Breast epithelium (tissue), 4 donors: ENCODE measurements at regions not wholly inside any gene's neighbourhood (a gene's known extent, or its start where the extent isn't known, plus 50 kb on each side); places are given as distances from the start of the nearest gene placed in this dataset.

Source experiments
- DNase-seq, 2 donors: peaks; one replicate each; pipeline ENCODE4 v3.0.0-alpha.2; 2019; ENCODE audit warnings: low spot score in 2 of 2
- H3K27ac ChIP-seq, 2 donors: fragments of 200-600 bp; sonication (generic) in 1 of 2; one replicate each; pipeline ENCODE4 v1.5.1; 2016 to 2019; ENCODE audit warnings: mild to moderate bottlenecking in 1 of 2
- H3K27me3 ChIP-seq, 2 donors: fragments of 200-600 bp; sonication (generic) in 1 of 2; one replicate each; pipeline versions ENCODE4 v1.5.1 to v1.6.0; 2017 to 2019; ENCODE audit warnings: control low read depth in 1 of 2, mild to moderate bottlenecking in 1 of 2
- H3K36me3 ChIP-seq: fragments of 200-600 bp; one replicate; pipeline ENCODE4 v1.5.1; 2019
- H3K4me1 ChIP-seq, 2 donors: fragments of 200-600 bp; sonication (generic); one replicate each; pipeline ENCODE4 v1.5.1; 2016 to 2019; ENCODE audit warnings: control low read depth in 1 of 2
- H3K4me3 ChIP-seq, 3 donors: fragments of 200-600 bp; sonication (generic); 1 replicate in 2 of 3; 2 replicates in 1 of 3; pipeline ENCODE4 v1.5.1; 2016 to 2019; ENCODE audit warnings: mild to moderate bottlenecking in 3 of 3, moderate library complexity in 2 of 3
- H3K9me3 ChIP-seq, 2 donors: fragments of 200-600 bp; sonication (generic) in 1 of 2; one replicate each; pipeline ENCODE4 v1.5.1; 2016 to 2019; ENCODE audit warnings: control low read depth in 1 of 2
- CTCF ChIP-seq, 3 donors: fragments of 450-650 bp; IDR thresholded peaks; one replicate each; pipeline ENCODE4 v1.5.1; 2016 to 2017; ENCODE audit warnings: antibody characterized with exemption in 3 of 3, mild to moderate bottlenecking in 3 of 3, moderate library complexity in 3 of 3
- POLR2A ChIP-seq: fragments of 450-650 bp; IDR thresholded peaks from one replicate; pipeline ENCODE4 v1.6.1; 2016; ENCODE audit warnings: antibody characterized with exemption, mild to moderate bottlenecking, moderate library complexity
- POLR2AphosphoS5 ChIP-seq, 3 donors: sonication (generic); formaldehyde crosslinking; IDR thresholded peaks; one replicate each; pipeline ENCODE4 v1.6.1; 2017; ENCODE audit warnings: antibody characterized with exemption in 3 of 3
- intact Hi-C: fragments of 100-400 bp; cut with DNase I; formaldehyde crosslinking; loops from one replicate; pipeline ENCODE4 v1.15.1; 2023; ENCODE audit warnings: low total_unique reads

- H3K9me3 ChIP-seq = no peaks in the 10 kb centered on the region
- TF ChIP-seq POLR2A = no peak
- TF ChIP-seq POLR2AphosphoS5 (IDR thresholded peaks at IDR 0.05) = no peak
- TF ChIP-seq CTCF (IDR thresholded peaks at IDR 0.05) = no peak
- H3K36me3 ChIP-seq = no peaks in the 10 kb centered on the region
- intact Hi-C loops = no loop called here
- no peak overlapping the region for H3K4me3 ChIP-seq
- H3K27me3 ChIP-seq = peaks cover 0 to 23% of the 10 kb centered on the region in 2 donors
- no peaks in the 10 kb centered on the region for H3K4me1 ChIP-seq
- DNase-seq = no peak
- no peak overlapping the region for H3K27ac ChIP-seq
These were observed 106.2 kb upstream of the LSM14A start for GRCh38 chr19:34066007-34066643.

DNA sequence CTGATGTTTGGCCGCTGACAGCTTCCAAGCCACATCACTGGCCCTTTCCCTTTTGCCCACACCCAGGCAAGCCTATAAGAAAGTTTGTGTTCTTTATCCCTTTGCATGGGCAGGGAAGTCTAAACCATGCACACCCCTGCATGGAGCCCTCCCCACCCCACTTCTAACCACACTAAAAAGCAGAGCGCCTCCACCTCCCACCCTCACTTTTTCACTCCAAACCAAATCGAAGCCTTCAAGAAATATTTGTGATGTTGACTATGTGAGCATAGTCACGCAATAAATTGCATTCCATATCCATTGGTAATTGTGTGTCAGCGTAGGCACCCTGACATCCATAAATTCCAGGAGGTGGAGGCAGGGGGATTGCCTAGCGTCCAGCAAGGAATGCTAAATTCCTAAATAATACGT is 104.4 kb upstream of the LSM14A start:
- Histone ChIP-seq H3K36me3 (no peaks in the 10 kb centered on the region), H3K27me3 (peaks cover 0 to 30% of the 10 kb centered on the region in 2 donors), H3K9me3 (no peaks in the 10 kb centered on the region), H3K4me3 (no peak overlapping the region), H3K4me1 (no peaks in the 10 kb centered on the region), H3K27ac (no peak overlapping the region)
- TF ChIP-seq POLR2A (no peak), POLR2AphosphoS5 (IDR thresholded peaks at IDR 0.05) (no peak), CTCF (IDR thresholded peaks at IDR 0.05) (no peak)
- intact Hi-C loops = no loop called here
- DNase-seq = no peak

DNA sequence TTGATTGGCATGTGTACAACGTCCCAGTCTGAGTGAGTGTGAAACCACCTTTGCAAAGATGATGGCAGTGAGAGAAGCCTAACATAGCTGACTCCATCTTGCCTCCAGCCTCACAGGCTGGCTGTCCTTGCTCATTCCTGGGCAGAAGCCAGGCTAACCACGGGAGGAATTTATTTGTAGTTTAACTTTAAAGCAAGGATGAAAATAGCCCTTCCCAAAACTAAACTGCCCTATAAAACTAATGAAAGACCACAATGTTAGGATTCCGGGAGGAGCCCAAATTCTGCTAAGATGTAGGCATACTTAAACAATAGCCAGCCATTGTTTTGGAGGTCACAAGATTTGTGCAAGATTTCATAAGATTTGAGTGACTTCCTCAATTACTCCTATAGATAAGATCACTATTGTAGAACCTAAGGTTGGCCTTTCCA is 96.6 kb upstream of the LSM14A start:
- Histone ChIP-seq H3K27me3 (peaks cover 0 to 13% of the 10 kb centered on the region in 2 donors), H3K4me1 (no peaks in the 10 kb centered on the region), H3K4me3 (no peak overlapping the region), H3K9me3 (no peaks in the 10 kb centered on the region), H3K27ac (no peak overlapping the region), H3K36me3 (no peaks in the 10 kb centered on the region)
- no peak for TF ChIP-seq CTCF (IDR thresholded peaks at IDR 0.05)
- TF ChIP-seq POLR2AphosphoS5 (IDR thresholded peaks at IDR 0.05) = no peak
- TF ChIP-seq POLR2A = no peak
- intact Hi-C loops = no loop called here
- no peak for DNase-seq

GRCh38 chr19:34082289-34083077 is 89.8 kb upstream of the LSM14A start:
- Histone ChIP-seq H3K27me3 (no peaks in the 10 kb centered on the region), H3K27ac (no peak overlapping the region), H3K4me1 (no peaks in the 10 kb centered on the region), H3K36me3 (no peaks in the 10 kb centered on the region), H3K4me3 (no peak overlapping the region), H3K9me3 (no peaks in the 10 kb centered on the region)
- TF ChIP-seq POLR2AphosphoS5 (IDR thresholded peaks at IDR 0.05) (no peak), POLR2A (no peak), CTCF (IDR thresholded peaks at IDR 0.05) (no peak)
- no peak for DNase-seq
- intact Hi-C loops = no loop called here

DNA sequence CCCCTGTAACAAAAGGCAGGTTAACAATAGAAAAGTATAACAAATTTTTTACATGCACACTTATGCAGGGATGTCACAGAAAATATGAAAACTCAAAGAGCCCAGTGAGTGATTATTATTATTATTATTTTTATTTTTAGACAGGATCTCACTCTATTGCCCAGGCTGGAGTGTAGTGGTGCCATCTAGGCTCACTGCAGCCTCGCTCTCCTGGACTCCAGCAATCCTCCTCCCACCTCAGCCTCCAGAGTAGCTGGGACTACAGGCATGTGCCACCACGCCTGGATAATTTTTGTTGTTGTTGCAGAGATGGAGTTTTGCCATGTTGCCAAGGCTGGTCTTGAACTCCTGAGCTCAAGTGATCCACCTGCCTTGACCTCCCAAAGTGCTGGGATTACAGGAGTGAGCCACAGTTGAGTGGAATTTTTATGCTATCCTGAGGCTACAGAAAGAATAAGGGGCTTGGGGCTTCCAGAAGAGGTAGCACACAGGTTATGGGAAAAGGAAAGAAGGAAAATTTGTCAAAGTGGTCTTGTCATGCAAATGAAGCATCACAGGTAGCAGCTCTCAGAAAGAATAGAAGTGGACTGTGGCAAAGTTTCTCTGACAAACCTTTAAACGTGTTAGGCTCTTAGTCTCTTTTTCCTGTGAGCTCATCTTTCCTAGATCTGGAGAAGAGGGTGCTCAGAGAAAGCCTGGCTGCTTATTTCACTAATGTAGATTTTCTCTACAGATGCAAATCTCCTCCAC is 87.7 kb upstream of the LSM14A start:
- TF ChIP-seq CTCF (IDR thresholded peaks at IDR 0.05) = no peak
- TF ChIP-seq POLR2A = no peak
- TF ChIP-seq POLR2AphosphoS5 (IDR thresholded peaks at IDR 0.05) = no peak
- intact Hi-C loops = no loop called here
- Histone ChIP-seq H3K27ac (no peak overlapping the region), H3K4me1 (no peaks in the 10 kb centered on the region), H3K9me3 (no peaks in the 10 kb centered on the region), H3K4me3 (no peak overlapping the region), H3K36me3 (no peaks in the 10 kb centered on the region), H3K27me3 (no peaks in the 10 kb centered on the region)
- DNase-seq = no peak
